ENCODE measurements at regions not wholly inside any gene's neighbourhood (a gene's known extent, or its start where the extent isn't known, plus 50 kb on each side); places are given as distances from the start of the nearest gene placed in this dataset.

GRCh38 chr11:130772266-130773227 is 143.7 kb downstream of the SNX19 start:
- ATAC-seq (ENCODE audit: insufficient read depth, low read depth) (no peak), DNase-seq (no peak)
- Histone ChIP-seq H3K4me3 (ENCODE audit: low read depth in 1 of 2, low read length in 2 of 2) (no peak overlapping the region), H2AFZ (ENCODE audit: low read depth, low read length) (no peak overlapping the region), H3K9me3 (ENCODE audit: insufficient read depth, low read length, severe bottlenecking) (no peaks in the 10 kb centered on the region), H3K4me2 (ENCODE audit: insufficient read depth, low read length) (no peak overlapping the region), H3K27ac (ENCODE audit: low read length) (no peak overlapping the region), H3K36me3 (ENCODE audit: insufficient read depth, low read length) (no peaks in the 10 kb centered on the region), H3K27me3 (ENCODE audit: insufficient read depth, low read length, poor library complexity) (peaks cover 3% of the 10 kb centered on the region), H4K20me1 (ENCODE audit: insufficient read depth, low read length) (no peaks in the 10 kb centered on the region), H3K79me2 (ENCODE audit: insufficient read depth, low read length) (no peaks in the 10 kb centered on the region), H3K4me1 (ENCODE audit: insufficient read depth, low read length) (no peaks in the 10 kb centered on the region), H3K9ac (ENCODE audit: low read depth, low read length) (no peak overlapping the region)
- TF ChIP-seq CTCF (IDR thresholded peaks at IDR 0.05; ENCODE audit: borderline replicate concordance, extremely low read depth, low read length, poor library complexity, severe bottlenecking) (no peak), EZH2 (IDR thresholded peaks at IDR 0.05; ENCODE audit: borderline replicate concordance, low read depth, low read length, severe bottlenecking) (no peak)

GRCh38 chr11:130773244-130773820 is 142.9 kb downstream of the SNX19 start:
- TF ChIP-seq EZH2 (IDR thresholded peaks at IDR 0.05; ENCODE audit: borderline replicate concordance, low read depth, low read length, severe bottlenecking) (no peak), CTCF (IDR thresholded peaks at IDR 0.05; ENCODE audit: borderline replicate concordance, extremely low read depth, low read length, poor library complexity, severe bottlenecking) (no peak)
- ATAC-seq (ENCODE audit: insufficient read depth, low read depth): no peak
- H3K4me2 ChIP-seq (ENCODE audit: insufficient read depth, low read length): no peak overlapping the region
- no peak overlapping the region for H3K27ac ChIP-seq (ENCODE audit: low read length)
- no peaks in the 10 kb centered on the region for H3K36me3 ChIP-seq (ENCODE audit: insufficient read depth, low read length)
- H3K79me2 ChIP-seq (ENCODE audit: insufficient read depth, low read length): no peaks in the 10 kb centered on the region
- H2AFZ ChIP-seq (ENCODE audit: low read depth, low read length): no peak overlapping the region
- H3K4me1 ChIP-seq (ENCODE audit: insufficient read depth, low read length): no peaks in the 10 kb centered on the region
- H3K27me3 ChIP-seq (ENCODE audit: insufficient read depth, low read length, poor library complexity): peaks cover 3% of the 10 kb centered on the region
- no peak for DNase-seq
- no peaks in the 10 kb centered on the region for H3K9me3 ChIP-seq (ENCODE audit: insufficient read depth, low read length, severe bottlenecking)
- no peaks in the 10 kb centered on the region for H4K20me1 ChIP-seq (ENCODE audit: insufficient read depth, low read length)
- no peak overlapping the region for H3K9ac ChIP-seq (ENCODE audit: low read depth, low read length)
- H3K4me3 ChIP-seq (ENCODE audit: low read depth in 1 of 2, low read length in 2 of 2): no peak overlapping the region

GRCh38 chr11:130774703-130775102 is 141.6 kb downstream of the SNX19 start:
- H3K9ac ChIP-seq (ENCODE audit: low read depth, low read length): no peak overlapping the region
- ATAC-seq (ENCODE audit: insufficient read depth, low read depth) (no peak), DNase-seq (no peak)
- H3K27ac ChIP-seq (ENCODE audit: low read length): no peak overlapping the region
- no peak for TF ChIP-seq CTCF (IDR thresholded peaks at IDR 0.05; ENCODE audit: borderline replicate concordance, extremely low read depth, low read length, poor library complexity, severe bottlenecking)
- H4K20me1 ChIP-seq (ENCODE audit: insufficient read depth, low read length): no peaks in the 10 kb centered on the region
- H3K4me3 ChIP-seq (ENCODE audit: low read depth in 1 of 2, low read length in 2 of 2): no peak overlapping the region
- no peak overlapping the region for H2AFZ ChIP-seq (ENCODE audit: low read depth, low read length)
- H3K9me3 ChIP-seq (ENCODE audit: insufficient read depth, low read length, severe bottlenecking): no peaks in the 10 kb centered on the region
- H3K4me1 ChIP-seq (ENCODE audit: insufficient read depth, low read length): no peaks in the 10 kb centered on the region
- H3K79me2 ChIP-seq (ENCODE audit: insufficient read depth, low read length): no peaks in the 10 kb centered on the region
- H3K36me3 ChIP-seq (ENCODE audit: insufficient read depth, low read length): no peaks in the 10 kb centered on the region
- H3K4me2 ChIP-seq (ENCODE audit: insufficient read depth, low read length): no peak overlapping the region
- peaks cover 3% of the 10 kb centered on the region for H3K27me3 ChIP-seq (ENCODE audit: insufficient read depth, low read length, poor library complexity)
